Fibroblast of pulmonary artery (primary cell): ENCODE measurements at regions not wholly inside any gene's neighbourhood (a gene's known extent, or its start where the extent isn't known, plus 50 kb on each side); places are given as distances from the start of the nearest gene placed in this dataset.
"Not testable (repeated sequence)": the region's sequence is repeated elsewhere in the genome, so short reads cannot be mapped to it uniquely, and the experiment has no call there.

Experiments used
- DNase-seq: peaks from one replicate; pipeline ENCODE4 v3.0.0-alpha.2; 2010; ENCODE audit warnings: low read depth
- H3K4me3 ChIP-seq: replicated peaks from 2 replicates; pipeline ENCODE4 v1.5.1; 2011; ENCODE audit warnings: low read depth, mild to moderate bottlenecking, control low read depth, low read length, moderate library complexity
- CTCF ChIP-seq: IDR thresholded peaks from 2 replicates; pipeline ENCODE4 v1.5.1; 2011; ENCODE audit warnings: mild to moderate bottlenecking, control low read depth, low read length, inconsistent platforms; ENCODE audit errors: missing control alignments

GRCh38 chr12:9406564-9407424, 198.6 kb upstream of the PZP start:
- TF ChIP-seq CTCF: no peak
- H3K4me3 ChIP-seq: no peak overlapping the region
- no peak for DNase-seq

- TF ChIP-seq CTCF: no peak
- no peak overlapping the region for H3K4me3 ChIP-seq
- no peak for DNase-seq
These were observed 197.8 kb upstream of the PZP start for GRCh38 chr12:9405886-9406563.

GRCh38 chr12:9404469-9405260, 196.5 kb upstream of the PZP start:
- no peak for DNase-seq
- no peak for TF ChIP-seq CTCF
- H3K4me3 ChIP-seq: no peak overlapping the region

DNA sequence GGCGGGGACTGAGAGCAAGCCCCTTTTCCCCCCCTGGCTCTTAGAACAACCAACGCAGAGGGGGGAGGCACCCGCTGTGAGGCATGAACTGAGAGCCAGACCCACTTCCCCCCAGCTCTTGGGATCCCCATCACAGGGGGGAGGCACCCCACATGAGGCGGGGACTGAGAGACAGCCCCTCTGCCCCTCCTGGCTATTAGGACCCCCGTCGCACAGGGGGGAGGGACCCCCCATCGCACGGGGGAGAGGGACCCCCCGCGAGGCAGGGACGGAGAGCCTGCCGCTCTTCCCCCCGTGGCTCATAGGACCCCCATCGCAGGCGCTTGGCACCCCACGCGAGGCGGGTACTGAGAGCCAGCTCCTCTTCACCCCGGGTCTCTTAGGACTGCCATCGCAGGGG, 195.8 kb upstream of the PZP start:
- DNase-seq: no peak
- H3K4me3 ChIP-seq: no peak overlapping the region
- TF ChIP-seq CTCF: no peak

- H3K4me3 ChIP-seq, DNase-seq: not testable (repeated sequence)
These were observed 194.3 kb upstream of the PZP start for GRCh38 chr12:9402432-9403040.

DNA sequence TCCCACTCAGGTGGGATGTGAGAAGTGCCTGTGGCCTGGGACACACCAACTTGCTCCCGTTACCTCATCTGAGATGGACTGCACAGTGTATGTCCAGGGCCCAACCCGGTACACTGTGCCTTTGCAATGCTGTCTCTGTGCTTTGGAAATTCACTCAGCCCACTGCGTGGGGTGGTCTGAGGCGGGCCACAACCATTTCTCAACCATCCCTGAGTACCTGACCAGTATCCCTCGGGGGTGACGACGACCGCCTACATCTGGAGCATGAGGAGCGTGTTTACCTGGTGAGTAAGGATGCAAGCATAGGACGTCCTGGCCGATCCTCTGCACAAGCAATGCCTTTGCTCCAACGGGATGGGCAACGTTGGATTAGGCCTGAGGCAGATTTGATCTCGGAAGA, 188.2 kb upstream of the PZP start:
- not testable (repeated sequence) for DNase-seq, H3K4me3 ChIP-seq

DNA sequence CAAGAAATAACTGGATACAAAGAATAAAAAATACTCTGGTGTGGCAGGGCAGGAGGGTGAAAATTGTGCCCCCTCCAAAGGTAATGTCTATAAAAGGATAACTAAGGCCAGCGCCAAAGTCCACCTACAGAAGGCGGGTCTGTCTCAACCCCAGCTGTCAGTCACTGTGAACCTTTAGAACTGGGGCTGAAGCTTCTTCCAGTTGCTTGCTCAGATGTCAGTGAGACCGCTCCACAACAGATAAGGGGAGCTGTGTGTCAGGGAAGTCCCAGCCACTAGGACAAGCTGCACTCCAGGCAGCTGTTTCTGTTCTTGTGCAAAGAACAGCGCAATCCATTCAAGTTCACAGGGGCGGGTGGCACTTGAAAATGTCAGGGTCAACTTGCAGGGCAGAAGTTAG, 187.0 kb upstream of the PZP start:
- H3K4me3 ChIP-seq, DNase-seq: not testable (repeated sequence)

GRCh38 chr12:9392842-9393241, 184.6 kb upstream of the PZP start:
- DNase-seq: no peak
- TF ChIP-seq CTCF: no peak
- H3K4me3 ChIP-seq: no peak overlapping the region
